Fibroblast of skin of abdomen (primary cell): ENCODE measurements at regions not wholly inside any gene's neighbourhood (a gene's known extent, or its start where the extent isn't known, plus 50 kb on each side); places are given as distances from the start of the nearest gene placed in this dataset.
"Not testable (repeated sequence)": the region's sequence is repeated elsewhere in the genome, so short reads cannot be mapped to it uniquely, and the experiment has no call there.

ENCODE experiments used
- DNase-seq: peaks from one replicate; pipeline ENCODE4 v3.0.0-alpha.2; 2013

DNA sequence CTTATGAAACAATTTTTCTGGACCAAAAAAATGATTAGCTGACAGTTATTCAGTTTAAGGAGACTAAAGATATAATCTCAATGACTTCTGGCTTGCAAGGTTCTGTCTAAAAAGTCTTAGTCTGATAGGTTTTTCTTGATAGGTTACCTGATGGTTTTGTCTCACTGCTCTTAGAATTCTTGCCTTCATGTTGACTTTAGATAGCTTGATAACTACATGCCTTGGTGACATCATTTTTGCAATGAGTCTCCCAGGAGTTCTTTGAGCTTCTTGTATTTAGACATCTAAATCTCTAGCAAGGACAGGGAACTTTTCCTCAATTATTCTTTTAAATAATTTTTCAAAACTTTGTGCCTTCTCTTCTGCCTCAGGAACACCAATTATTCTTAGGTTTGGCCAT, 1965.3 kb downstream of the ARAP2 start:
- DNase-seq = no peak

GRCh38 chr4:34280131-34280530, 1964.2 kb downstream of the ARAP2 start:
- no peak for DNase-seq

- DNase-seq = no peak
Measured at GRCh38 chr4:34281826-34282225, 1962.5 kb downstream of the ARAP2 start.

- DNase-seq = peak; percentile 5
Measured at GRCh38 chr4:34289489-34289888, 1954.8 kb downstream of the ARAP2 start.

DNA sequence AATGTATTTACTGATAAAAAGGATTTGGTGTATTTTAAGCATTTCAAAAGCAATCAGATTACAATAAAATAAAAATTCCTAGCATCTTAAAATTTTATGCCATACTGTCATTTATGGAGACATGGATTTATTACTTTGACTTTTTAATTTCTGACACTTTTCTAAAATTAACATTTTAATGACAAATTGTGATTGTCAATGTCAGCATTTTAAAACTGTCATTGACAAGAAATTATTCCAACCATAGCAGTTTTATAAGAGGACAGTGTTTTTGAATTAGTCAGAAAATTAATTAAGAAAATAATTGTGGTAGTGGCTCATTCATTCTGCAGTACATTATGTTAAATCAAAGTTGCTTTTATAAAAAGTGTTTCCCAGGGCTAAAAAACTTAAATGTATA, 1954.4 kb downstream of the ARAP2 start:
- no peak for DNase-seq

GRCh38 chr4:34293459-34293858, 1950.9 kb downstream of the ARAP2 start:
- DNase-seq = peak; percentile 5

DNA sequence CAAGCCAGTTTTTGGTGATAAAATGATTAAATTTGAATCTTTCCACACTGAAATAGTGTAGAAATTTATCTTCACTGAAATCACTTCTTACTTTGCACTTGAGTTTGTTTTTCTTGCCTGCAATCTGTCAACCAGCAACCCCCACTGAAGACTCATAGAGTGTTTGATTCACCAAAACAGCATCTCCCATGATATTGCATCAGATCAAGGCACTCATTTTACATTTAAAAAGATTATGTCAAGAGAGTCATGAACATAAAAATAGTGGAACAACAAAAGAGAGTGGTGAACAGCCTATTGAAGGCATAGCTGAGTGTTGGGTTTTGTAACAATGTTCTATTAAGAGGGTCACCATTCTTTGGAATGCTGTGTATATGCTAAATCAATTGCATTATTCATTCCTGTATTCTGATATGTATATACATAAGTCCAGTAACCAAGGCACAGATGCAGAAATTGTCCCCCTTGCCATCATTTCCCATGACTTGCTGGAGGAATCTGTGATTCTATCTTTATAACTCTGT, 1934.9 kb downstream of the ARAP2 start:
- peak; percentile 36 for DNase-seq

GRCh38 chr4:34318773-34319172, 1925.5 kb downstream of the ARAP2 start:
- no peak for DNase-seq

GRCh38 chr4:34323549-34324320, 1920.6 kb downstream of the ARAP2 start:
- DNase-seq = peak; percentile 31

DNA sequence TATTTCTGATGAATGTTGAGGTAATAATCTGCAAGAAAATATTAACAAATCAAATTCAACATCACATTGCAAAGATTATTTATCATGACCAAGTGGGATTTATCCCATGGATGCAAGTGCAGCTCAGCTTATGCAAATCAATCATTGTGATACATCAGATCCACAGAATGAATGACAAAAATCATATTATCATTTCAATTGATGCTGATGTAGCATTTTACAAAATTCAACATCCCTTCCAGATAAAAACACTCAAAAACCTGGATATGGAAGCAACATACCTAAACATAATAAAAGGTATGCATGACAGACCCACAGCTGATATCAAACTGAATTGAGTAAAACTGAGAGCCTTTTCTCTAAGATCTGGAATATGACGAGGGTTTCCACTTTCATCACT, 1915.4 kb downstream of the ARAP2 start:
- DNase-seq = no peak

GRCh38 chr4:34335156-34335555, 1909.2 kb downstream of the ARAP2 start:
- DNase-seq = not testable (repeated sequence)

GRCh38 chr4:34335556-34335955, 1908.8 kb downstream of the ARAP2 start:
- DNase-seq = not testable (repeated sequence)

- DNase-seq = no peak
Measured at GRCh38 chr4:34362654-34363053, 1881.7 kb downstream of the ARAP2 start.

- DNase-seq = no peak
Measured at GRCh38 chr4:34363842-34364241, 1880.5 kb downstream of the ARAP2 start.

DNA sequence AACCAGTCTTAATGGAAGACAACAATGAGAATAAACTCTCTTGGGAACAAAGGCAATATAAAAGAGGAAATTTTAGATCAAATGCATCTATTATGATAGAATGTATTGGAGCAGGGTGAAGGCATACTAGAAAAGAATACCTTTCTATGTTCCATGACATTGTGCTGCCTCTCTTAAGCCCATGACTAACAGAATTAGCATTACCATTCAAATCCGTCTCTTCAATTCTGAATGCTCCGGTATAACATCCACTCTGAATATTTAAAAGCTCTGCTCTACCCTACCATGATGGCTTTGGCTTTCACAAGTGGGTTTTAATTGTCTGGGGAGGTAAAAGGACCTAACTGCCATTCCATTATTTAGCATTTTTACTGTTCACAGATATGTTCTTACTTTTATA, 1878.4 kb downstream of the ARAP2 start:
- no peak for DNase-seq

DNA sequence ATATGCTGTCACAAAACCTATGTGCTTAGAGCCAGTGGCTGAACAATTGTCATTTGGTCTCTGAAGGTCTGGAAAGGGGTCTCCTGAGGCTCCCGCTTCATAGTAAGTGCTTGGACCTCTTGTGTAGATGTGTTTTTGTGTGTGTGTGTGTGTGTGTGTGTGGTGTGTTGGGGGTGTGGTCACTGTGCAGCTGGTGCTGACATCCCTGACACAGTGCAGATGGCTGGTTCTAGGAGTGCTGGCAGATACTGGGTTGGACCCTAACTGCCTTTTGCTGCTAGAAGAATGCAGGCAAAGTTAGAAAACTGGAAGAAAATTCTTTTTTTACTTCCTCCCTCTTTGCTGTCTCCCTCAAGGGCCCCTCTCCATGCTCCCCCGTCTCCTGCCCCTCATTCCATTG, 1872.6 kb downstream of the ARAP2 start:
- no peak for DNase-seq

DNA sequence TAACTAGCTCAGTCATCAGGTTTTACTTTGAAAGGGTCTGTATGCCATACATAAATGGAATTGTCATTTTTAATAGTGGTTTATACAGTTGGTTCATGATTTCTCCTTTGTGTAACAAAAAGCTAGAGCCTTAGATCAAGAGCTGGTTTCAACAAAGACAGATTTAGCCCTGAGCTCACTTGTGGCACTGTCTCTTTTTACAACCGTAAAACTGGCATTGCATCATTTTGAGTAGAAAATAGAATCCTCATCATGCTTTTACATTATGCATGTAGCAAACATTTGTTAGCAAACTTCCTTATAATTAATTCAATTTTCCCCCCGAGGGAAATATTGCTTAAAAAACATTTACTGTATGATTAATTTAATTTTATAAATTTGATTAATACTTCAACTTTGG, 1871.5 kb downstream of the ARAP2 start:
- DNase-seq = no peak

DNA sequence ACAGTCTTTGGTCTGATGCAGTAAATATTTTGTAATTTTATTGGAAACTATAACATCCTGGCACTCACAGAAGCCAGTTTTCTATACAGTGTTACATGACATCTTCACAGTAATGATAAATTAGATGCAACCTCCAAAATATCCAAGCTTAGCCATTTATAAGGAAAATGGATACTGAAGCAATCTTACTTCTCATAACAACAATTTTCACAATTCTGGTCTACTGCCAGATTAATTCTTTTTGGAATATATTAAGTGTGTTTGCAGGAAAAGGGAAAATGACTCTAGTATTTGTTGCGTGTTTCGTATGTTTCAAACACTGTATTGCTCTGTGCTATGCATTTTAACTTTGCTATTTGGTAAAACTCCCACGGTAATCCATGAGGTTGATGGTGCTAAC, 1870.9 kb downstream of the ARAP2 start:
- no peak for DNase-seq

GRCh38 chr4:34412233-34412632, 1832.1 kb downstream of the ARAP2 start:
- no peak for DNase-seq

DNA sequence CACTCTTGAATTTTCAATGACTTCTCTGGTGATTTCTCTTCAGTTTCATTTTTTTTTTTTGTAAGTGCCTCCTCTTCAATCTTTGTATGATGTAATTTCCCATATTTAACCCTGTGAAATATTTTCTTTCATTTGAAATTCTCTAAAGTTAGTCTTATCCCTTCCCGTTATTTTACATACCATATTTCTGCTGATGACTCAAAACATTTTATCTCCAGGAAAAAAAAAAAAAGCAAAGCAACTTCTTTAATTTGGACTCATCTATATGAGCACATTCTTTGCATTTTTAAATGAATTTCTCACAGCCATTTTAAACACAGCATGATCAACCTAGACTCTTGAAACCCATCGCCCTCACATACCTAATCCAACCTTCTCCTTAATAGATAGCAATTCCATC, 1831.4 kb downstream of the ARAP2 start:
- peak; percentile 22 for DNase-seq

- peak; percentile 1 for DNase-seq
Measured at GRCh38 chr4:34417160-34417559, 1827.2 kb downstream of the ARAP2 start.

- DNase-seq = no peak
Measured at GRCh38 chr4:34419871-34420270, 1824.4 kb downstream of the ARAP2 start.

DNA sequence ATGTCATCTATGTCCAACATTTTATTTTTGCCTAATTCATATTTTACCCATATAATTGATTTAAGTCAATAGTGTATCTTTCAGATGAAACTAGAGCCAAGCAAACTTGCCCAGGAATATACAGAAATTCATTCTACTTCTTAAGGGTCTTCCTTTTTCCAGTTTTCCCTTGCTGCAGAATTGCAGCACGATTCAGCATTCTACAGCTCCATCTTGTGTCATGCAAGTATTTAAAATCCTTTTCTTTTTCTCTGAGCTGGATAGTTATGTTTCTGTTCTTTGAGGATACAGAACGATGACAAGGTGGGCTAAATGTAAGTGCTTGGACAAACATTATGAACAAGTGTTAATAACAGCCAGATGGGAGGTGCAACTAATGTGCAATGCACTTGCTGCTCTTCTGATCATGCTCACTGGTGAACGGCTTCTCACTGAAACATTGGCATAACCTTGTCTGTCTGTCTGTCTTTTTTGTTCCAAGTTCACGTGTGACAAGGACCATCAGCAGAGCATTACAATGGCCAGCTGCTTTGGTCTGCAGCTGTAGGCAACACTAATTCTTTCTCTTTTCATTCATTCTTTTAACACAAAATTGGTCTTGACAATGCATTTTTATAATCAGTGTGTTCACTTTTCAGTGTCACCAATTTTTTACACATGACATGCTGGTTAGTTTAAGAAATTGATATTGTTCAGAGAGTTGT, 1821.7 kb downstream of the ARAP2 start:
- DNase-seq = peak; percentile 28

DNA sequence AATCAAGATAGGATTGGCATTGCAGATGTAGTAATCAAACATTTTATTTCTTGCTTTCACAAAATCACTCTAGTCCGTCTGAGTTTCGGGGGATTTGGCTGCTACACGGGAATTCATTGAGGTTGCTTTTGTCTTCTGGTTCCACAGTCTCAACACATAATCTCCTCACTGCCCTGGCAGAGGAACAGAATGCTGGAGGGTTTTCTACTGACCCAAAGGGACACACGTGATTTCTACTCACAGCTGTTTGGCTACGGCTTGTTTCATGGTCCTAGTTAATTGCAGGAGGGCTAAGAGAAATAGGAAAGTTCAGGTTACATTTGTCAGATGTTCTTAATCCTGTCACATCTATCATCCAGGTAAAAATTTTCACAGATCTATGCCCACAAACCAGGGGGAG, 1811.6 kb downstream of the ARAP2 start:
- no peak for DNase-seq
